Skeletal muscle satellite cell (primary cell): ENCODE measurements at regions not wholly inside any gene's neighbourhood (a gene's known extent, or its start where the extent isn't known, plus 50 kb on each side); places are given as distances from the start of the nearest gene placed in this dataset.

Source experiments
- H3K27me3 ChIP-seq: 2 replicates; pipeline ENCODE4 v1.7.0; 2013; ENCODE audit warnings: low read length; ENCODE audit not compliant: control insufficient read depth, insufficient read depth
- H3K36me3 ChIP-seq: 2 replicates; pipeline ENCODE4 v1.7.0; 2013; ENCODE audit warnings: mild to moderate bottlenecking, control low read depth, low read length; ENCODE audit not compliant: insufficient read depth
- H3K4me1 ChIP-seq: 2 replicates; pipeline ENCODE4 v1.7.0; 2013; ENCODE audit warnings: low read length; ENCODE audit not compliant: control insufficient read depth, insufficient read depth
- H3K4me2 ChIP-seq: 2 replicates; pipeline ENCODE4 v1.7.0; 2013; ENCODE audit warnings: mild to moderate bottlenecking, low read length
- H3K4me3 ChIP-seq: 2 replicates; pipeline ENCODE4 v1.7.0; 2013; ENCODE audit warnings: low read length
- H3K9ac ChIP-seq: 2 replicates; pipeline ENCODE4 v1.7.0; 2013; ENCODE audit warnings: mild to moderate bottlenecking, low read depth, low read length, moderate library complexity
- H3K9me3 ChIP-seq: replicated peaks from 2 replicates; pipeline ENCODE4 v1.7.0; 2013; ENCODE audit warnings: mild to moderate bottlenecking, control low read depth, low read length

DNA sequence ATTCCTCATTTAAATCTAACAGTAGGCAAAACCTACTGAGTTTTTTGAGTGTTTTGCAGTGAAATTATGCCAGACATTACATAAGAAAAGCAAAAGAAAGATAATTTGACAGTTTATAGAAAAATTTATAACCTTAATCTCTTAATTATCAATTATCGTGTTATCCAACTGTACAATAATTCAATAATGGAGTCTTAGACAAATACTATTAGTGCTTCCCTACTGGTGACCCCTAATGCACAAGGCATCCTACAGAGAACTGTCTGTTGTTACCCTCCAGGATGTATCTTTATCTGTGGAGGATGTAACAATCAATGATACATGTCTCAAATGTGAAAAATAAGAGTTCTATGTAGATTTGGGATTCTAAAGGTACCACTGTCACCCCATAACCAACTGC lies 1687.6 kb downstream of the GRIK2 start:
- H3K4me3 ChIP-seq = no peak overlapping the region
- no peaks in the 10 kb centered on the region for H3K4me1 ChIP-seq
- H3K9ac ChIP-seq = no peak overlapping the region
- no peak overlapping the region for H3K4me2 ChIP-seq
- no peaks in the 10 kb centered on the region for H3K9me3 ChIP-seq
- no peaks in the 10 kb centered on the region for H3K36me3 ChIP-seq
- no peaks in the 10 kb centered on the region for H3K27me3 ChIP-seq

DNA sequence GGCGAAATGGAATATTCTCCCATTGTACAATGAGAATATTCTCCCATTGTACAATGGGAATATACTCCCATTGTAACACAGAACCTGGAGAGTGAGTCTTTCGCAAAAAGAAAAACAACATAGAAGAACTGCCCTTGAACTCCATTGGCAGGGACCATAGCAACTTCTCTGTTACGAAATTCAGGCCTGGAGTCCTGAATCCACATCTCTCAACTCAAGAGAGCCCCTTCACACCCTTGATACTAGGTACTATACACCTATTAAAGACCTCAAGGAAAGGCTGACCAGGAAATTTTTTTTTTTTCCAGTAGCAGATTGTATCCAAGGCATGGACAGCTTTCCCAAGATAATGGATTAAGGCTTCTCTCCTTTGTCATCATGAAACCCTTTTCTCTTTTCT lies 1687.0 kb downstream of the GRIK2 start:
- Histone ChIP-seq H3K9me3 (no peaks in the 10 kb centered on the region), H3K27me3 (no peaks in the 10 kb centered on the region), H3K4me3 (no peak overlapping the region), H3K4me1 (no peaks in the 10 kb centered on the region), H3K4me2 (no peak overlapping the region), H3K36me3 (no peaks in the 10 kb centered on the region), H3K9ac (no peak overlapping the region)

DNA sequence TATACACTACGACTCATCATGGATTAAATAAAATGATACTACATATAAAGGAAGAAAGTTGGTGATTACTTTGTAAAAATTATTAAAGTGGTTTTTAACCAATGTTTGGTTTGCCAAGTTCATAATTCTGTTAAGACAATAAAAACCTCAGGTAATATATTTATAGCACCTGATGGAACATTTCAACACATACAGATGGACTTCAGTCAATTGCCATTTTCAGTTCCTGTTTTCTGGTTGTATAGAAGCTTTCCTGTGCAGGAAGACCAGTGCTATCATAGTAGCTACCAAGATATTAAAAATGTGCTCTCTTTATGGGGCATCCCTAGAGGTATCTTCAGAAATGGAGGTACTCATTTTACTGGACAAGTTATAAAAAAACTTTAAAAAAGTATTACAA lies 1686.4 kb downstream of the GRIK2 start:
- H3K4me1 ChIP-seq = no peaks in the 10 kb centered on the region
- H3K4me3 ChIP-seq = no peak overlapping the region
- H3K4me2 ChIP-seq = no peak overlapping the region
- H3K9ac ChIP-seq = no peak overlapping the region
- H3K36me3 ChIP-seq = no peaks in the 10 kb centered on the region
- no peaks in the 10 kb centered on the region for H3K9me3 ChIP-seq
- H3K27me3 ChIP-seq = no peaks in the 10 kb centered on the region

DNA sequence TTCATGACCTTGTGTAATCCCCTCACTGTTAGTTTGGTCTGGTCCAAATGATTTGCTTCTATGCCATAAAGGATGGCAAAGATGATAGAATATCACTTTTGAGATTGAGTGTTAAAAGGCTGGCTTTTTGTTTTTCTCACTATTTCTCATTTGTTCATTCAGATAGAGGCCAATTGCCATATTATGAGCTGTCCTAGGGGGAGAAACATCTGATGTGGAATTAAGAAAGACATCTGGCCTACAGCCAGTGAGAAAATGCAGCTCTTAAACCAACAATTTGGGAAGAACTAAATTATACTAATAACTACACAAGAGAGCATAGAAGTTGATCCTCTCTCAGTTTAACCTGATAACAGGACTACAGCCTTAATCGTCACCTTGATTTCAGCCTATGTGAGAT lies 1668.6 kb downstream of the GRIK2 start:
- Histone ChIP-seq H3K27me3 (no peaks in the 10 kb centered on the region), H3K4me2 (no peak overlapping the region), H3K36me3 (no peaks in the 10 kb centered on the region), H3K9ac (no peak overlapping the region), H3K4me3 (no peak overlapping the region), H3K9me3 (no peaks in the 10 kb centered on the region), H3K4me1 (no peaks in the 10 kb centered on the region)

DNA sequence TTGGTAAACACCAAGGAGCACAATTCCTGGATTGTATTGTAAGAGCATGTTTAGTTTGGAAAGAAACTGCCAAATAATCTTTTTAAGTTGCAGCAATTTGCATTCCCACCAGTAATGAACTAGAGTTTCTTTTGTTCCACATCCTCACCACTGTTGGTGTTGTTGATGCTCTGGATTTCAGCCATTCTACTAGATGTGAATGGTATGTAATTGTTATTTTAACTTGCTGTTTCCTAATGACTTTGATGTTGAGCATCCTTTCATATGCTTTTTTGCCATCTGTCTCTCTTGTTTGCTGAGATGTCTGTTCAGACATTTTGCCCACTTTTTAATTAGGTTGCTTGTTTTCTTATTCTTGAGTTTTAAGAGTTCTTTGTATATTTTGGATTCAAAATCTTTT lies 1654.1 kb downstream of the GRIK2 start:
- H3K4me1 ChIP-seq = no peaks in the 10 kb centered on the region
- H3K36me3 ChIP-seq = no peaks in the 10 kb centered on the region
- H3K4me2 ChIP-seq = no peak overlapping the region
- H3K9me3 ChIP-seq = no peaks in the 10 kb centered on the region
- no peak overlapping the region for H3K9ac ChIP-seq
- no peaks in the 10 kb centered on the region for H3K27me3 ChIP-seq
- no peak overlapping the region for H3K4me3 ChIP-seq

DNA sequence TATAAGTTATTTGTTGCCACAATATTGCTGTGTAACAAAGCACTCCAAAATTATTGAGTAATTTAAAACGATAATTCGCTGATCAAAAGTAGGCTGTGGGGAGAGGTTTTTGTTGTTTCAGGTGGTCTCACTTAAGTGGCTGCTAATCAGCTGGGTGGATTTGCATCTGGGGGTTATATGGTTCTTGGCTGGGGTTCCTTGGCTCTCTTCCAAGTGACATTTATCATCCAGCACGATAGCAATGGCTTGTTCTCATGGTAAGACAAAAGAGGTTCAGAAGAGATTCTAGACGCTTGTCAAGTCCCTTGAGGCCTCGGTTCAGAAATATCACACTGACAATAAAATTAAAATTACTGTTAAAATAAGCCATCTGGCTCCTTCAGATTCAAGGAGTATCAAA lies 1648.8 kb downstream of the GRIK2 start:
- Histone ChIP-seq H3K27me3 (no peaks in the 10 kb centered on the region), H3K36me3 (no peaks in the 10 kb centered on the region), H3K9ac (no peak overlapping the region), H3K9me3 (no peaks in the 10 kb centered on the region), H3K4me3 (no peak overlapping the region), H3K4me2 (no peak overlapping the region), H3K4me1 (no peaks in the 10 kb centered on the region)

DNA sequence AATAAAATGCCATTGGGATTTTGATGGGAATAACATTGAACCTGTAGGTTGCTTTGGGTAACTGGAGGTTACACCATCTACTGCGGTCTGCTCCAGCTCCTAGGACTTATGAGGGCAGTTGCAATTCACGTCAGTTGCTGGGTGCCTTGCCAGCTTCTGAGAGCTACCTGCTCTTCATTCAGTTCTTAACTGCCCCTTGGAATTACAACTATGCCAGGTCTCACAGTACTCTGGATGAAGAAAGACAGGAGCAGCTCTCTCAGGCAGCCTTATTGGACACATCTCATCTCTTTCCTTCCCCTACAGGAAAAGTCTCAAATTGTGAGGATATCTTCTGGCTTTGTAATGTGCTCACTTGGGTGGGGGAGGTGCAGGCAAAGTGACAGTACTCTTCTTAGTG lies 1643.3 kb downstream of the GRIK2 start:
- H3K9ac ChIP-seq = no peak overlapping the region
- no peaks in the 10 kb centered on the region for H3K4me1 ChIP-seq
- peaks cover 6% of the 10 kb centered on the region for H3K9me3 ChIP-seq
- H3K4me3 ChIP-seq = no peak overlapping the region
- H3K27me3 ChIP-seq = no peaks in the 10 kb centered on the region
- no peaks in the 10 kb centered on the region for H3K36me3 ChIP-seq
- no peak overlapping the region for H3K4me2 ChIP-seq

DNA sequence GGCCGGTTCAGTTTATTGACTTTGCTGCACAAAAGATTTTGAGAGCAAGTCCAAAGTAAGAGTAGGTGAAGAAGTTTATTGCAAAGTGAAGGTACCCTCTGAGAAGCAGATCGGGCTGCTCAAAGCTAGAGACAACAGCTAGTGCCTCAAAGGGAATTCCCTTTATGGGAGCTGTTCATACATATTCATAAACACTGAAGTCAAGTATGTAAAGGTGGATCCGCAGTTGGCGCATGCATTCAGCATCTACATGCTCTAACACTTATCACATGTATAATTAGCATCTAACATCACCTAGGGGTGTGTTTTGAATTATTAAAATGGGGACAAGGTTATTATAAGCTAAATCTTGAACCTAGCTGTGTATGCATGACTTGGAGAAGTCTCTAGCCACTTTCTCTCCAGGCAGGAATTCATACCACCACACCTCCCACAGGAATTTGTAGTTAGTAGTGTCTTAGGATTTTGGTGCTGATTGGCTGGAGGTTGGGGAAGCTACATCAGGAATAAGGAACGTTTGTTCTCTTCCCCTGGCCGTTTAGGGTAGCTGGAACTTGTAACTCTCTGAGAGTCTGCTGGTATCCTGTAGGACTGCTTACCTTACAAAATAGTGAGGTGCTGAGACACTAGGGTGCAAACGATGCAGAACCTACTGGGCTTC lies 1633.9 kb downstream of the GRIK2 start:
- H3K9me3 ChIP-seq = peaks cover 6% of the 10 kb centered on the region
- no peaks in the 10 kb centered on the region for H3K36me3 ChIP-seq
- H3K4me1 ChIP-seq = no peaks in the 10 kb centered on the region
- no peaks in the 10 kb centered on the region for H3K27me3 ChIP-seq
- no peak overlapping the region for H3K4me2 ChIP-seq
- no peak overlapping the region for H3K4me3 ChIP-seq
- no peak overlapping the region for H3K9ac ChIP-seq

DNA sequence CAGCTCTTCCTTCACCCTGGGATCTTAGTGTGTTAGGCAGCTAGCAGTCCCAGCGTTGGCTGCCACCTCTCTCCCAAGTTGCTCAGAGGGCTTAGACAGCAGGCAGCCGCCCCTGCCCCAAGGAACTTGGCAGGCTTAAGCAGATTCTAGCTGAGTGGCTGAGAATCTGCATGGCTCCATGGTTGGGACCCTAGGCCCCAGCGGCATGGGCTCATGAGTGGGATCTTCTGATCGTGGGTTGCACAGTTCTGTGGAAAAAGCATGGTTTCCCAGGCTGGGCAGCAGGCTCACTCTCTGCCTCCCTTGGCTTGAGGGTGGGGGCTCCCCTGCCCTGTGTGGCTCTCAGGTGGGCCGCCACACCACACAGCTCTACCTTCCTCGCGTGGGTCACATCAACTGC lies 1624.9 kb downstream of the GRIK2 start:
- no peak overlapping the region for H3K4me2 ChIP-seq
- H3K27me3 ChIP-seq = no peaks in the 10 kb centered on the region
- H3K9ac ChIP-seq = no peak overlapping the region
- H3K9me3 ChIP-seq = peaks cover 10% of the 10 kb centered on the region
- H3K36me3 ChIP-seq = no peaks in the 10 kb centered on the region
- no peaks in the 10 kb centered on the region for H3K4me1 ChIP-seq
- no peak overlapping the region for H3K4me3 ChIP-seq

DNA sequence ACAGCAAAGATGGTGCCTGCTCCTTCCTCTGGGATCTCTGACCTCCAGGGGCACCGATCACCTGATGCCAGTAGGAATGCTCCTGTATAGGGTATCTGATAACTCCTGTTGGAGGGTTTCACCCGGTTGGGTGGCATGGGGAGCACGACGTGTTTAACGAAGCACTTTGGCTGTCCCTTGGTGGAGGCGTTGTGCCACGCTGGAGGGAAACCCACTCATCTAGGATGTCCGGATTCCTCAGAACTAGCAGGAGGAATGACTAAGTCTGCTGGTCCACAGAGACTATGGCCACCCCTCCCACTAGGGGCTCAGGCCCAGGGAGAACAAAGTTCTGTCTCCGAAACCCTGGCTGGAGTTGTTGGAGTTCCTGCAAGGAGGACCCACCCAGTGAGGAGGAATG lies 1624.4 kb downstream of the GRIK2 start:
- H3K4me2 ChIP-seq = no peak overlapping the region

DNA sequence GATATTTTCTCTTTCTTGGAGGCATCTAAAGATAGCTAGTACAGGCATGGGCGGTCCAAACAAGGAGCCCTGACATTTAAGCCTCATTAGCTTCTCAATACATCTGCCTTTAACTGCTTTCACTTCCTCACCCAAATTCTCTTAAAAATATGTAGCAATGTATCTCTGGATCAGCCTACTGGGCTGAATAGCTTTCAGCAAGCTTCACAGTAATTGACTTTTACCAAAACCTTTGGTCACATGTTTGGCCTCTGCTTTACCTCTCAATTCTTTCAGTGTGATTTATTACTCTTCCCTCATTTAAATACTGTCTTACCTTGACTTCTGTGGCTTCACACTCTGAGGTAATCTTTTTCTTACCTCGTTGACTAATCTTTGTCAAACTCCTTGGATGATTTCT lies 1618.1 kb downstream of the GRIK2 start:
- Histone ChIP-seq H3K9ac (no peak overlapping the region), H3K4me1 (no peaks in the 10 kb centered on the region), H3K9me3 (peaks cover 2% of the 10 kb centered on the region), H3K27me3 (no peaks in the 10 kb centered on the region), H3K4me3 (no peak overlapping the region), H3K36me3 (no peaks in the 10 kb centered on the region), H3K4me2 (no peak overlapping the region)

More for the DNA sequence above, 1624.4 kb downstream of the GRIK2 start:
- H3K9ac ChIP-seq = no peak overlapping the region
- H3K27me3 ChIP-seq = no peaks in the 10 kb centered on the region
- no peaks in the 10 kb centered on the region for H3K4me1 ChIP-seq
- H3K9me3 ChIP-seq = peaks cover 12% of the 10 kb centered on the region
- H3K36me3 ChIP-seq = no peaks in the 10 kb centered on the region
- no peak overlapping the region for H3K4me3 ChIP-seq

DNA sequence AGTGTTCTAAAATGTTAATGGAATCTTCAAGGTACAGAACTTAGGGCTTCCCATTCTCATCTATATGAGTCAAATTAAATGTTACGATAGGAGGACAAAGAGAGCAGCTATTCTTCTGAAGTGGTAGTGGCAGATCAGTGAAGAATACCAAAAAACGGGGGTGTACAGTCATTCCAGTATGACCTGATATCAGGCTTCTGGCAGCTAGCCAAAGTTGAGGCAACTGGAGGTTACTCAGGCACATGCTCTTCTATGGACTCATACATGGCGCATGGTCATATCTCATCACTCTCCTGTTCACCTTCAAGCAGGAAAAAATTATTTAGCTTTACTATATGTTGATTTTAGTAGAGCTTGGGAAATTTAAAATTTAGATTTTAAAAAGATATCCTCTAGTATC lies 1608.8 kb downstream of the GRIK2 start:
- Histone ChIP-seq H3K27me3 (no peaks in the 10 kb centered on the region), H3K4me1 (no peaks in the 10 kb centered on the region), H3K9me3 (no peaks in the 10 kb centered on the region), H3K4me3 (no peak overlapping the region), H3K36me3 (no peaks in the 10 kb centered on the region), H3K4me2 (no peak overlapping the region), H3K9ac (no peak overlapping the region)
